GM18511 (cell line): ENCODE measurements at regions not wholly inside any gene's neighbourhood (a gene's known extent, or its start where the extent isn't known, plus 50 kb on each side); places are given as distances from the start of the nearest gene placed in this dataset.

Experiments used
- ATAC-seq: cut with Tn5 transposase; IDR thresholded peaks from one replicate; pipeline ENCODE4 v1.9.1; 2021; ENCODE audit warnings: mild to moderate bottlenecking, moderate library complexity; ENCODE audit not compliant: unreplicated experiment

GRCh38 chr16:77132051-77132618 is 58.9 kb upstream of the MON1B start:
- ATAC-seq: no peak

- ATAC-seq: no peak
Measured at GRCh38 chr16:77133706-77134105, 57.3 kb upstream of the MON1B start.

GRCh38 chr16:77137045-77137444 is 53.9 kb upstream of the MON1B start:
- no peak for ATAC-seq
